ENCODE measurements at regions not wholly inside any gene's neighbourhood (a gene's known extent, or its start where the extent isn't known, plus 50 kb on each side); places are given as distances from the start of the nearest gene placed in this dataset.
"Not testable (repeated sequence)": the region's sequence is repeated elsewhere in the genome, so short reads cannot be mapped to it uniquely, and the experiment has no call there.

DNA sequence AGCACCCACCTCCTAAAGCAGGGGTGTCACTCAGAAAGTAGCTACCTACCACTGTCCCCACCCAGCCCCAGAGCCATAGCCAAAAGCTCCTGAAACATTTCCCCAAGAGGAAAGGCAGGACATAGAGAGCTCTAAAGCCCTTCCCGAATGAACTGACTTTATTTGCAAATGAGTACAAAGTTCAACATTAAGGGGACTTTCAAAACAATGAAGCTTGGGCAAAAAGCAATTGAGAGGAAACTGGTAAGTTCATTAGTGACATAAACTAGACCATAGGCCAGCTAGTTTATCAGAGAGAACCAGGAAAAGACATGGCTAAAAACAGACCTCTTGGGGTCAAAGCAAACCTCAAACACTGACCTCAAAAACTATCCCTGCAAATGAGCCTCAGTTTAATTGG is 72.7 kb downstream of the IGLL5 start:
- Histone ChIP-seq H4K20me1 (ENCODE audit: insufficient read depth, low read length) (no peaks in the 10 kb centered on the region), H3K9ac (ENCODE audit: low read depth, low read length) (no peak overlapping the region), H3K9me3 (ENCODE audit: insufficient read depth, low read length, severe bottlenecking) (peaks cover 15% of the 10 kb centered on the region), H2AFZ (ENCODE audit: low read depth, low read length) (no peak overlapping the region), H3K36me3 (ENCODE audit: insufficient read depth, low read length) (no peaks in the 10 kb centered on the region), H3K4me1 (ENCODE audit: insufficient read depth, low read length) (peaks cover 6% of the 10 kb centered on the region), H3K4me3 (ENCODE audit: low read depth in 1 of 2, low read length in 2 of 2) (no peak overlapping the region), H3K27me3 (ENCODE audit: insufficient read depth, low read length, poor library complexity) (peaks cover 4% of the 10 kb centered on the region), H3K79me2 (ENCODE audit: insufficient read depth, low read length) (no peaks in the 10 kb centered on the region), H3K27ac (ENCODE audit: low read length) (no peak overlapping the region), H3K4me2 (ENCODE audit: insufficient read depth, low read length) (no peak overlapping the region)
- TF ChIP-seq, protein P1, sequence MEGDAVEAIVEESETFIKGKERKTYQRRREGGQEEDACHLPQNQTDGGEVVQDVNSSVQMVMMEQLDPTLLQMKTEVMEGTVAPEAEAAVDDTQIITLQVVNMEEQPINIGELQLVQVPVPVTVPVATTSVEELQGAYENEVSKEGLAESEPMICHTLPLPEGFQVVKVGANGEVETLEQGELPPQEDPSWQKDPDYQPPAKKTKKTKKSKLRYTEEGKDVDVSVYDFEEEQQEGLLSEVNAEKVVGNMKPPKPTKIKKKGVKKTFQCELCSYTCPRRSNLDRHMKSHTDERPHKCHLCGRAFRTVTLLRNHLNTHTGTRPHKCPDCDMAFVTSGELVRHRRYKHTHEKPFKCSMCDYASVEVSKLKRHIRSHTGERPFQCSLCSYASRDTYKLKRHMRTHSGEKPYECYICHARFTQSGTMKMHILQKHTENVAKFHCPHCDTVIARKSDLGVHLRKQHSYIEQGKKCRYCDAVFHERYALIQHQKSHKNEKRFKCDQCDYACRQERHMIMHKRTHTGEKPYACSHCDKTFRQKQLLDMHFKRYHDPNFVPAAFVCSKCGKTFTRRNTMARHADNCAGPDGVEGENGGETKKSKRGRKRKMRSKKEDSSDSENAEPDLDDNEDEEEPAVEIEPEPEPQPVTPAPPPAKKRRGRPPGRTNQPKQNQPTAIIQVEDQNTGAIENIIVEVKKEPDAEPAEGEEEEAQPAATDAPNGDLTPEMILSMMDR (IDR thresholded peaks at IDR 0.05; ENCODE audit: borderline replicate concordance, extremely low read depth, low read length, poor library complexity, severe bottlenecking): no peak
- TF ChIP-seq EZH2 (IDR thresholded peaks at IDR 0.05; ENCODE audit: borderline replicate concordance, low read depth, low read length, severe bottlenecking): no peak
- no peak for DNase-seq
- no peak for ATAC-seq (ENCODE audit: insufficient read depth, low read depth)

DNA sequence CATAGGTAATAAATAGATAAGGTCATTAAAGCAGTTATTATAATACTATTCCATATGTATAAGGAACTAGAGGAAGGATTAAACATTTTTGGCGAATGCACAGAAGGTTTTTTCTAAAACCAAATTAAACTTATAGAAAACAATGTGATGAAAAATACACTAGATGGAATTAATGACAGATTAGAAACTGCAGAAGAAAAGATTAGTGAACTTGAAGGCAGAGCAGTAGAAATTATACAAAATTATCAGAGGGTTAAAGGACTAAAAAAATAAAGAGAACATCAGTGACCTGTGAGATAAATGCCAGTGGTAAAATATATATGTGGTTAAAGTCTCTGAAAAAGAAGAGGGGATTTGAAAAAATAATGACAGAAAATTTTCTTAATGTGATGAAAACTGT is 74.0 kb downstream of the IGLL5 start:
- Histone ChIP-seq H3K9me3 (ENCODE audit: insufficient read depth, low read length, severe bottlenecking) (peaks cover 15% of the 10 kb centered on the region), H3K9ac (ENCODE audit: low read depth, low read length) (no peak overlapping the region), H3K36me3 (ENCODE audit: insufficient read depth, low read length) (no peaks in the 10 kb centered on the region), H4K20me1 (ENCODE audit: insufficient read depth, low read length) (no peaks in the 10 kb centered on the region), H3K4me3 (ENCODE audit: low read depth in 1 of 2, low read length in 2 of 2) (no peak overlapping the region), H2AFZ (ENCODE audit: low read depth, low read length) (no peak overlapping the region), H3K27ac (ENCODE audit: low read length) (no peak overlapping the region), H3K27me3 (ENCODE audit: insufficient read depth, low read length, poor library complexity) (peaks cover 5% of the 10 kb centered on the region), H3K4me1 (ENCODE audit: insufficient read depth, low read length) (no peaks in the 10 kb centered on the region), H3K4me2 (ENCODE audit: insufficient read depth, low read length) (no peak overlapping the region), H3K79me2 (ENCODE audit: insufficient read depth, low read length) (no peaks in the 10 kb centered on the region)
- DNase-seq: no peak
- TF ChIP-seq, protein P1 (IDR thresholded peaks at IDR 0.05; ENCODE audit: borderline replicate concordance, extremely low read depth, low read length, poor library complexity, severe bottlenecking): no peak
- TF ChIP-seq EZH2 (IDR thresholded peaks at IDR 0.05; ENCODE audit: borderline replicate concordance, low read depth, low read length, severe bottlenecking): no peak
- no peak for ATAC-seq (ENCODE audit: insufficient read depth, low read depth)

DNA sequence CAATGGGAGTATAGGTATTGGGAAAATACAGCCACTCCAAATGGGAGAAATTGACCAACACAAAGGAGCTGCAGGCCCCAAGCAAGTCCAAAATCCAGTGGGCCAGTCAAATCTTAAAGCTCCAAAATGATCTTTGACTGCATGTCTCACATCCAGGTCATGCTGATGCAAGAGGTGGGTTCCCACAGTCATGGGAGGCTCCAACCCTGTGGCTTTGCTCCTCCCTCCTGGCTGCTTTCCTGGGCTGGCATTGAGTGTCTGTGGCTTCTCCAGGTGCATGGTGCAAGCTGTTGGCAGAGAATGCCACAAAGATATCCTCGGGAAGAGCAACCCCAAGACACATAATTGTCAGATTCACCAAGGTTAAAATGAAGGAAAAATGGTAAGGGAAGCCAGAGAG is 80.8 kb downstream of the IGLL5 start:
- Histone ChIP-seq H3K4me1 (ENCODE audit: insufficient read depth, low read length) (no peaks in the 10 kb centered on the region; the same call in 1 of the 2 replicates), H3K9me3 (ENCODE audit: insufficient read depth, low read length, severe bottlenecking) (peaks cover 2% of the 10 kb centered on the region)

DNA sequence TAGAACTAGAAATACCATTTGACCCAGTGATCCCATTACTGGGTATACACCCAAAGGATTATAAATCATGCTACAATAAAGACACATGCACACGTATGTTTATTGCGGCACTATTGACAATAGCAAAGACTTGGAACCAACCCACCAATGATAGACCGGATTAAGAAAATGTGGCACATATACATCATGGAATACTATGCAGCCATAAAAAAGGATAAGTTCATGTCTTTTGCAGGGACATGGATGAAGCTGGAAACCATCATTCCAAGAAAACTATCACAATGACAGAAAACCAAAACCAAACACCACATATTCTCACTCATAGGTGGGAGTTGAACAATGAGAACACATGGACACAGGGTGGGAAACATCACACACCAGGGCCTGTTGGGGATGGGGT is 85.0 kb downstream of the IGLL5 start:
- H3K4me2 ChIP-seq (ENCODE audit: insufficient read depth, low read length); H2AFZ ChIP-seq (ENCODE audit: low read depth, low read length); ATAC-seq (ENCODE audit: insufficient read depth, low read depth); H3K9ac ChIP-seq (ENCODE audit: low read depth, low read length); H3K27ac ChIP-seq (ENCODE audit: low read length); H4K20me1 ChIP-seq (ENCODE audit: insufficient read depth, low read length); H3K4me3 ChIP-seq (ENCODE audit: low read depth in 1 of 2, low read length in 2 of 2); DNase-seq; H3K79me2 ChIP-seq (ENCODE audit: insufficient read depth, low read length); H3K27me3 ChIP-seq (ENCODE audit: insufficient read depth, low read length, poor library complexity); H3K36me3 ChIP-seq (ENCODE audit: insufficient read depth, low read length); H3K4me1 ChIP-seq (ENCODE audit: insufficient read depth, low read length); H3K9me3 ChIP-seq (ENCODE audit: insufficient read depth, low read length, severe bottlenecking): not testable (repeated sequence)

More for the DNA sequence above, 80.8 kb downstream of the IGLL5 start:
- no peak for TF ChIP-seq EZH2 (IDR thresholded peaks at IDR 0.05; ENCODE audit: borderline replicate concordance, low read depth, low read length, severe bottlenecking)
- TF ChIP-seq, protein P1 (IDR thresholded peaks at IDR 0.05; ENCODE audit: borderline replicate concordance, extremely low read depth, low read length, poor library complexity, severe bottlenecking): no peak
- no peak overlapping the region for H3K4me2 ChIP-seq (ENCODE audit: insufficient read depth, low read length)
- H3K27me3 ChIP-seq (ENCODE audit: insufficient read depth, low read length, poor library complexity): peaks cover 5% of the 10 kb centered on the region
- H3K79me2 ChIP-seq (ENCODE audit: insufficient read depth, low read length): no peaks in the 10 kb centered on the region
- H3K4me3 ChIP-seq (ENCODE audit: low read depth in 1 of 2, low read length in 2 of 2): no peak overlapping the region
- peak; percentile 67; the same call in 2 of the 3 replicates for ATAC-seq (ENCODE audit: insufficient read depth, low read depth)
- H3K36me3 ChIP-seq (ENCODE audit: insufficient read depth, low read length): no peaks in the 10 kb centered on the region
- H3K9ac ChIP-seq (ENCODE audit: low read depth, low read length): no peak overlapping the region
- DNase-seq: peak; percentile 57
- H2AFZ ChIP-seq (ENCODE audit: low read depth, low read length): no peak overlapping the region
- no peak overlapping the region for H3K27ac ChIP-seq (ENCODE audit: low read length)
- no peaks in the 10 kb centered on the region for H4K20me1 ChIP-seq (ENCODE audit: insufficient read depth, low read length)

All from DND-41 (cell line).